Nephron progenitor cell (in vitro differentiated cells): ENCODE measurements at regions not wholly inside any gene's neighbourhood (a gene's known extent, or its start where the extent isn't known, plus 50 kb on each side); places are given as distances from the start of the nearest gene placed in this dataset.

ENCODE experiments used
- DNase-seq: peaks from one replicate; pipeline ENCODE4 v3.0.0; 2021
- H3K27ac Mint-ChIP-seq: 2 replicates; pipeline ENCODE4 v1.8.0; 2021; ENCODE audit warnings: mild to moderate bottlenecking, moderate library complexity, mixed read lengths
- H3K27me3 Mint-ChIP-seq: 2 replicates; pipeline ENCODE4 v1.8.0; 2021; ENCODE audit warnings: mild to moderate bottlenecking, low read depth, mixed read lengths; ENCODE audit not compliant: poor library complexity
- H3K36me3 Mint-ChIP-seq: 2 replicates; pipeline ENCODE4 v1.8.0; 2021; ENCODE audit warnings: low read depth, mixed read lengths
- H3K4me1 Mint-ChIP-seq: 2 replicates; pipeline ENCODE4 v1.8.0; 2021; ENCODE audit warnings: mixed read lengths
- H3K4me3 Mint-ChIP-seq: 2 replicates; pipeline ENCODE4 v1.8.0; 2021; ENCODE audit warnings: mild to moderate bottlenecking, moderate library complexity, mixed read lengths
- H3K9me3 Mint-ChIP-seq: 2 replicates; pipeline ENCODE4 v1.8.0; 2021; ENCODE audit warnings: mild to moderate bottlenecking, moderate library complexity, mixed read lengths
- CTCF ChIP-seq: fragments of 200-600 bp; sonication (generic); IDR thresholded peaks from 2 replicates; pipeline ENCODE4 v1.5.0; 2021; ENCODE audit warnings: antibody characterized with exemption

- no peak for DNase-seq
- Mint-ChIP-seq H3K27me3 (peaks cover 3% of the 10 kb centered on the region), H3K4me1 (peaks cover 24% of the 10 kb centered on the region), H3K9me3 (no peaks in the 10 kb centered on the region), H3K36me3 (no peaks in the 10 kb centered on the region), H3K4me3 (no peak overlapping the region), H3K27ac (no peak overlapping the region)
- no peak for TF ChIP-seq CTCF
These were observed 94.1 kb upstream of the CREB5 start for GRCh38 chr7:28318101-28318762.

GRCh38 chr7:28323833-28324232 lies 88.5 kb upstream of the CREB5 start:
- Mint-ChIP-seq H3K36me3 (no peaks in the 10 kb centered on the region), H3K27ac (no peak overlapping the region), H3K4me1 (peaks cover 6% of the 10 kb centered on the region), H3K27me3 (no peaks in the 10 kb centered on the region), H3K9me3 (no peaks in the 10 kb centered on the region), H3K4me3 (no peak overlapping the region)
- no peak for DNase-seq
- no peak for TF ChIP-seq CTCF

GRCh38 chr7:28328146-28328545 lies 84.2 kb upstream of the CREB5 start:
- TF ChIP-seq CTCF: no peak
- no peak for DNase-seq
- no peaks in the 10 kb centered on the region for H3K9me3 Mint-ChIP-seq
- H3K27ac Mint-ChIP-seq: no peak overlapping the region
- H3K27me3 Mint-ChIP-seq: peaks cover 8% of the 10 kb centered on the region
- no peak overlapping the region for H3K4me3 Mint-ChIP-seq
- peaks cover 6% of the 10 kb centered on the region for H3K4me1 Mint-ChIP-seq
- no peaks in the 10 kb centered on the region for H3K36me3 Mint-ChIP-seq

GRCh38 chr7:28328822-28329660 lies 83.3 kb upstream of the CREB5 start:
- no peak overlapping the region for H3K4me3 Mint-ChIP-seq
- H3K27ac Mint-ChIP-seq: no peak overlapping the region
- H3K27me3 Mint-ChIP-seq: peaks cover 8% of the 10 kb centered on the region
- DNase-seq: no peak
- H3K9me3 Mint-ChIP-seq: peaks cover 7% of the 10 kb centered on the region
- H3K4me1 Mint-ChIP-seq: peaks cover 6% of the 10 kb centered on the region
- no peak for TF ChIP-seq CTCF
- no peaks in the 10 kb centered on the region for H3K36me3 Mint-ChIP-seq

- peaks cover 14% of the 10 kb centered on the region for H3K9me3 Mint-ChIP-seq
- H3K4me3 Mint-ChIP-seq: no peak overlapping the region
- no peak overlapping the region for H3K27ac Mint-ChIP-seq
- no peaks in the 10 kb centered on the region for H3K36me3 Mint-ChIP-seq
- DNase-seq: no peak
- H3K4me1 Mint-ChIP-seq: peaks cover 6% of the 10 kb centered on the region
- TF ChIP-seq CTCF: no peak
- peaks cover 8% of the 10 kb centered on the region for H3K27me3 Mint-ChIP-seq
These were observed 82.5 kb upstream of the CREB5 start for GRCh38 chr7:28329661-28330363.
